Testis (tissue), 2 donors: ENCODE measurements at regions not wholly inside any gene's neighbourhood (a gene's known extent, or its start where the extent isn't known, plus 50 kb on each side); places are given as distances from the start of the nearest gene placed in this dataset.

Experiments
- CTCF ChIP-seq, 3 experiments: fragments of 450-650 bp in 2 of 3; fragments of 200-600 bp in 1 of 3; sonication (generic) in 1 of 3; IDR thresholded peaks; one replicate each; pipeline ENCODE4 v1.5.1; 2016 to 2019; ENCODE audit warnings: antibody characterized with exemption in 3 of 3, mild to moderate bottlenecking in 2 of 3, moderate library complexity in 1 of 3
- POLR2A ChIP-seq: fragments of 450-650 bp; IDR thresholded peaks from one replicate; pipeline ENCODE4 v1.6.1; 2017; ENCODE audit warnings: antibody characterized with exemption, mild to moderate bottlenecking, moderate library complexity

DNA sequence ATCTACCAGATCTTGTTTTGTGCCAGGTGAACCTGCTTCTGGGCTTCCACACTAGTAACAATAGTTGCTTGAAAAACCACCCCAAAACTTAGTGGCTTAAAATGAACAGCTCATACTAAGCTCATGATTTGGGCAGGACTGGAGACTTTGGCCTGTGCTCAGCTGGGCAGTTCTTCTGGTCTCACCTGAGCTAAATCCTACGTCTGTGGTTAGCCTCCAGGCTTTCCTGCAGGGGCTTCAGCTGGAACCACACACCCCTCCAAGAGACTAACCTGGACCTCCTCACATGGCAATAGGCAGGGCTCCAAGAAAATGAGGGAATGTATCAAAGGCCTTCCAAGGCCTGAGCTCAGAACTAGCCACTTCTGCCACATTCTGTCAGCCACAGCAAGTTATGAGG lies 144.1 kb downstream of the CD8B2 start:
- TF ChIP-seq POLR2A (no peak), CTCF (IDR thresholded peaks at IDR 0.05) (no peak)
